ENCODE measurements at regions not wholly inside any gene's neighbourhood (a gene's known extent, or its start where the extent isn't known, plus 50 kb on each side); places are given as distances from the start of the nearest gene placed in this dataset.

- intact Hi-C loops (cut with micrococcal nuclease), result no loop called here
- no peaks in the 10 kb centered on the region for H3K79me2 ChIP-seq (ENCODE audit: insufficient read depth, low read length)
These were observed 1032.8 kb upstream of the EPHA6 start for GRCh38 chr3:95781598-95781997.

DNA sequence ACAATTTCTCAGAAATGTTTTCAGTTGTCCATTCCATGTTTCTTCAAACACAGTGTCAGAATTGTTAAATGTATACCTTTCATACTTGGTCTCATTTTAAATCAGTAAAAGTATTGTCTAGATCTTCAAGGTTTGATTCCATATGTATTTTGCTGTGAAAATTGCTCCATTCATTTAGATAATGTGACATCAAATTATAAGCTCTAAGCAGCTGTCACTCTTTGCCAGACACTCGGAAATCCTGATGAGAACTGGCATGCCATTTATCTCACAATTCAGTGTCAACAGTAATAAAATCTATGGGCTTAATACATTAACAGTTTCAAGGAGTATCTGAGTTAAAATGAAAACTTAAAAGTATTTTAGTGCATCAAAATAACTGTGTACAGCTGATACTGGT, 1025.3 kb upstream of the EPHA6 start:
- intact Hi-C loops (cut with micrococcal nuclease), result no loop called here
- no peak for DNase-seq
- Histone ChIP-seq H2AFZ (ENCODE audit: insufficient read depth, low read depth, low read length, poor library complexity, severe bottlenecking) (no peak overlapping the region), H3K4me2 (replicated peaks; ENCODE audit: extremely low read depth, low read length, poor library complexity, severe bottlenecking) (no peak overlapping the region), H3K79me2 (ENCODE audit: insufficient read depth, low read length) (no peaks in the 10 kb centered on the region), H3K27me3 (ENCODE audit: control insufficient read depth in 2 of 2, insufficient read depth in 2 of 2, low read length in 2 of 2) (no peaks in the 10 kb centered on the region), H3K36me3 (replicated peaks in 1 of 2; ENCODE audit: control insufficient read depth in 1 of 2, insufficient read depth in 2 of 2, low read length in 2 of 2) (no peaks in the 10 kb centered on the region), H3K4me3 (replicated peaks in 1 of 3; ENCODE audit: low read depth in 2 of 3, low read length in 3 of 3) (no peak overlapping the region), H3K27ac (ENCODE audit: low read depth in 1 of 2, low read length in 2 of 2) (no peak overlapping the region), H4K20me1 (ENCODE audit: insufficient read depth, low read length) (no peaks in the 10 kb centered on the region), H3K9ac (ENCODE audit: insufficient read depth, low read length, poor library complexity, severe bottlenecking) (no peak overlapping the region), H3K9me3 (replicated peaks in 1 of 2; ENCODE audit: control insufficient read depth in 1 of 2, insufficient read depth in 1 of 2, low read length in 2 of 2) (no peaks in the 10 kb centered on the region), H3K4me1 (ENCODE audit: control insufficient read depth in 1 of 2, insufficient read depth in 2 of 2, low read length in 2 of 2) (no peaks in the 10 kb centered on the region)
- Mint-ChIP-seq H3K27me3 (ENCODE audit: low read depth in 3 of 3) (no peaks in the 10 kb centered on the region), H3K4me1 (no peaks in the 10 kb centered on the region), H3K9me3 (peaks cover 0 to 3% (median 0%) of the 10 kb centered on the region in 7 donors), H3K27ac (no peak overlapping the region), H3K36me3 (no peaks in the 10 kb centered on the region), H3K4me3 (no peak overlapping the region)
- TF ChIP-seq, protein P1, sequence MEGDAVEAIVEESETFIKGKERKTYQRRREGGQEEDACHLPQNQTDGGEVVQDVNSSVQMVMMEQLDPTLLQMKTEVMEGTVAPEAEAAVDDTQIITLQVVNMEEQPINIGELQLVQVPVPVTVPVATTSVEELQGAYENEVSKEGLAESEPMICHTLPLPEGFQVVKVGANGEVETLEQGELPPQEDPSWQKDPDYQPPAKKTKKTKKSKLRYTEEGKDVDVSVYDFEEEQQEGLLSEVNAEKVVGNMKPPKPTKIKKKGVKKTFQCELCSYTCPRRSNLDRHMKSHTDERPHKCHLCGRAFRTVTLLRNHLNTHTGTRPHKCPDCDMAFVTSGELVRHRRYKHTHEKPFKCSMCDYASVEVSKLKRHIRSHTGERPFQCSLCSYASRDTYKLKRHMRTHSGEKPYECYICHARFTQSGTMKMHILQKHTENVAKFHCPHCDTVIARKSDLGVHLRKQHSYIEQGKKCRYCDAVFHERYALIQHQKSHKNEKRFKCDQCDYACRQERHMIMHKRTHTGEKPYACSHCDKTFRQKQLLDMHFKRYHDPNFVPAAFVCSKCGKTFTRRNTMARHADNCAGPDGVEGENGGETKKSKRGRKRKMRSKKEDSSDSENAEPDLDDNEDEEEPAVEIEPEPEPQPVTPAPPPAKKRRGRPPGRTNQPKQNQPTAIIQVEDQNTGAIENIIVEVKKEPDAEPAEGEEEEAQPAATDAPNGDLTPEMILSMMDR (IDR thresholded peaks at IDR 0.05), result no peak
- WGBS (ENCODE audit: insufficient coverage), result 80% methylated on average over 1 of the region's 1 CpG

More at GRCh38 chr3:95781598-95781997, 1032.8 kb upstream of the EPHA6 start:
- Histone ChIP-seq H3K27me3 (ENCODE audit: control insufficient read depth in 2 of 2, insufficient read depth in 2 of 2, low read length in 2 of 2) (no peaks in the 10 kb centered on the region), H3K27ac (ENCODE audit: low read depth in 1 of 2, low read length in 2 of 2) (no peak overlapping the region), H3K36me3 (replicated peaks in 1 of 2; ENCODE audit: control insufficient read depth in 1 of 2, insufficient read depth in 2 of 2, low read length in 2 of 2) (no peaks in the 10 kb centered on the region), H3K9me3 (replicated peaks in 1 of 2; ENCODE audit: control insufficient read depth in 1 of 2, insufficient read depth in 1 of 2, low read length in 2 of 2) (peaks cover 1 to 2% of the 10 kb centered on the region in 2 donors), H3K9ac (ENCODE audit: insufficient read depth, low read length, poor library complexity, severe bottlenecking) (no peak overlapping the region), H3K4me3 (replicated peaks in 1 of 3; ENCODE audit: low read depth in 2 of 3, low read length in 3 of 3) (no peak overlapping the region), H3K4me2 (replicated peaks; ENCODE audit: extremely low read depth, low read length, poor library complexity, severe bottlenecking) (no peak overlapping the region), H4K20me1 (ENCODE audit: insufficient read depth, low read length) (no peaks in the 10 kb centered on the region), H2AFZ (ENCODE audit: insufficient read depth, low read depth, low read length, poor library complexity, severe bottlenecking) (no peak overlapping the region), H3K4me1 (ENCODE audit: control insufficient read depth in 1 of 2, insufficient read depth in 2 of 2, low read length in 2 of 2) (no peaks in the 10 kb centered on the region)
- no peak for DNase-seq
- H3K4me3 Mint-ChIP-seq, result no peak overlapping the region
- H3K27ac Mint-ChIP-seq, result no peak overlapping the region
- H3K4me1 Mint-ChIP-seq, result no peaks in the 10 kb centered on the region
- H3K9me3 Mint-ChIP-seq, result peaks cover 0 to 9% (median 4%) of the 10 kb centered on the region in 7 donors
- no peaks in the 10 kb centered on the region for H3K36me3 Mint-ChIP-seq
- TF ChIP-seq, protein P1 (IDR thresholded peaks at IDR 0.05), result no peak
- H3K27me3 Mint-ChIP-seq (ENCODE audit: low read depth in 3 of 3), result no peaks in the 10 kb centered on the region

All from CD14-positive monocyte (primary cell).